Fibroblast of mammary gland (primary cell): ENCODE measurements at regions not wholly inside any gene's neighbourhood (a gene's known extent, or its start where the extent isn't known, plus 50 kb on each side); places are given as distances from the start of the nearest gene placed in this dataset.

Experiments used
- DNase-seq: peaks from one replicate; pipeline ENCODE4 v3.0.0-alpha.2; 2010; ENCODE audit warnings: low read depth
- H3K4me3 ChIP-seq: 2 replicates; pipeline ENCODE4 v1.5.1; 2011; ENCODE audit warnings: low read depth, mild to moderate bottlenecking, low read length, moderate library complexity; ENCODE audit not compliant: control insufficient read depth
- CTCF ChIP-seq: conservative IDR thresholded peaks from 2 replicates; pipeline ENCODE4 v1.5.1; 2011; ENCODE audit warnings: low read depth, low read length, inconsistent platforms; ENCODE audit not compliant: control insufficient read depth, insufficient read depth

DNA sequence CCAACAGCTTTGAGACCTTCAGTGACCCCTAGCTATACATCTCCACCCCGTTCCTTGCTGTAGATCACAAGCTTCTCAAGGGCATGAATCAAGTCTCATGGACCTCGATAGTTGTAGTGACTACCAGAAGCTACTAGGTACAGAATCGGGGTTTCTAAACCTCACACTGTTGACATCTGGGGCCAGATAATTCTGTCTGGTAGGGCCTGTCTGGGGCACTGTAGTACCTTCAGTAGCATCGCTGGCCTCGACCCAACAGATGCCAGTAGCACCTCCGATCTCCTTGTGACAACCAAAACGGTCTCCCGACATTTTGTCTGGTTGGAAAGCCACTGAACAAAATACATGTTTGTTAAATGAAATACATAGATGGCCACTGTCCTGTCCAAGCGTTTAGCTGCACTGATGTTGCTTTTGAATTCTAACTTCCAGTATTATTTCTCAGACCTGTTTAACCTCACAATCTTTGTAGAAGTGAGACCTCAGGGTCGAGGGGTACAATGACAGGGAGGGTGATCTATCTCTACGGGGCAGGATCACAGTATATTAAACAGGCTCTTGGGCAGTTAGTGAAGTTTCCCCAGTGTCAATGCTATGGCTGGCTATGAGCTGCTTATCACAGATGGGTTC is 262.5 kb upstream of the IGF1R start:
- TF ChIP-seq CTCF = no peak
- H3K4me3 ChIP-seq = no peak overlapping the region
- no peak for DNase-seq

GRCh38 chr15:98386561-98386960 is 261.8 kb upstream of the IGF1R start:
- TF ChIP-seq CTCF = no peak
- H3K4me3 ChIP-seq = no peak overlapping the region
- DNase-seq = no peak

- no peak for TF ChIP-seq CTCF
- H3K4me3 ChIP-seq = no peak overlapping the region
- DNase-seq = no peak
These were observed 260.5 kb upstream of the IGF1R start for GRCh38 chr15:98387866-98388265.

- DNase-seq = no peak
- no peak for TF ChIP-seq CTCF
- H3K4me3 ChIP-seq = no peak overlapping the region
These were observed 257.3 kb upstream of the IGF1R start for GRCh38 chr15:98390946-98391530.

GRCh38 chr15:98391568-98391967 is 256.8 kb upstream of the IGF1R start:
- no peak for TF ChIP-seq CTCF
- H3K4me3 ChIP-seq = no peak overlapping the region
- no peak for DNase-seq

DNA sequence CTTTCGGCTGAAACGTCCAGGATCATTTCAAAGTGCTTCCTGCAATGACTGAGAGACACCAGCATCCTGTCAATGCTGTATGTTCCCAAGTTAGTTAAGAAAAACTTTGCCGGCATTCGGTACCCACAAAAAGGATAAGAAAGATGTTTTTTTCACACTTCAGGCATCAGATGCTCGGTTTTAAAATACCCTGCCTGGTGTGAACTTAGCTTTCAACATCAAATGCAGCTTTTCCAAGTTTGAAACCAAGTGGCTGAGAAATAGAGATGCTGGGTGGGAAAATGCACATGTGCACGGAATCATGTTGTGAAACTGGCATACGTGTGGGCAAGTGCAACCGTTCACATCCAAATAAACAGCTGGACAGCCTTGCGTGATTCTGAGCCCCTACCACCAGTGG is 254.9 kb upstream of the IGF1R start:
- TF ChIP-seq CTCF = no peak
- DNase-seq = no peak
- H3K4me3 ChIP-seq = no peak overlapping the region

GRCh38 chr15:98394546-98394945 is 253.8 kb upstream of the IGF1R start:
- no peak for DNase-seq
- no peak for TF ChIP-seq CTCF

More at GRCh38 chr15:98394546-98394945, 253.8 kb upstream of the IGF1R start:
- no peak overlapping the region for H3K4me3 ChIP-seq
